Stimulated activated naive CD4-positive, alpha-beta T cell treated with Interleukin-2 at 50 U/mL for 16 hours (primary cell): ENCODE measurements at regions not wholly inside any gene's neighbourhood (a gene's known extent, or its start where the extent isn't known, plus 50 kb on each side); places are given as distances from the start of the nearest gene placed in this dataset.
"Not testable (repeated sequence)": the region's sequence is repeated elsewhere in the genome, so short reads cannot be mapped to it uniquely, and the experiment has no call there.

ENCODE experiments used
- DNase-seq: peaks from one replicate; lab custom pipeline; 2025; lab: John Stamatoyannopoulos, UW

GRCh38 chr12:47488888-47489287 lies 216.9 kb downstream of the RPAP3 start:
- DNase-seq: no peak

- no peak for DNase-seq
Observed at GRCh38 chr12:47481041-47481440, 224.8 kb downstream of the RPAP3 start.

- no peak for DNase-seq
Observed at GRCh38 chr12:47478426-47478825, 227.4 kb downstream of the RPAP3 start.

DNA sequence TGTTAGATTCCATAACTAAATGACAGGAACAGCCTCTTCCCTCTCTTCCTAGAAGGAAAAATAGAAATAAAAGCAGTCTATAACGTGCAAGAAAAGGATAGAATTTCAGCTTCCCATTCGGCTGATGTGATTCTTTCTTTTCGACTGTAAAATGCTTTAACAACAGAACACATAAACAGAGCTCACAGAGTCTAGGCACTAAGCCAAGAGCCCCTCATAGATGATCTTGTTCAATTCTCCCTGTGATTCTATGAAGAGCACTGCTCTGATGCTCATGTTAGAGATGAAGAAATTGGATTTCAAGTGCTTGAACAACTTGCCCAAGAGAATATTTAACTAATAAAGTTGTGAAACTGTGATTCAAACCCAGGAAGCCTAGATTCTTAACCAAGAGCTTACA lies 232.7 kb downstream of the RPAP3 start:
- no peak for DNase-seq

DNA sequence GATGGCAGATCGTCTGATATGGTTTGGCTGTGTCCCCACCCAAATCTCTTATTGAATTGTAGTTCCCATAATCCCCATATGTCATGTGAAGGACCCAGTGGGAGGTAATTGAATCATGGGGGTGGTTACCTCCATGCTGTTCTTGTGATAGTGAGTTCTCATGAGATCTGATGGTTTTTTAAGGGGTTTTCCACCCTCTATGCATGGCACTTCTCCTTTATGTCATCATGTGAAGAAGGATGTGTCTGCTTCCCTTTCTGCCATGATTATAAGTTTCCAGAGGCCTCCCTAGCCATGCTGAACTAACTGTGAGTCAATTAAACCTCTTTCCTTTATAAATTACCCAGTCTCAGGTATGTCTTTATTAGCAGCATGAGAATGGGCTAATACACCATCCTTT lies 235.5 kb downstream of the RPAP3 start:
- DNase-seq: not testable (repeated sequence)

GRCh38 chr12:47463918-47464317 lies 241.9 kb downstream of the RPAP3 start:
- DNase-seq: not testable (repeated sequence)

GRCh38 chr12:47458279-47458678 lies 247.6 kb downstream of the RPAP3 start:
- no peak for DNase-seq

DNA sequence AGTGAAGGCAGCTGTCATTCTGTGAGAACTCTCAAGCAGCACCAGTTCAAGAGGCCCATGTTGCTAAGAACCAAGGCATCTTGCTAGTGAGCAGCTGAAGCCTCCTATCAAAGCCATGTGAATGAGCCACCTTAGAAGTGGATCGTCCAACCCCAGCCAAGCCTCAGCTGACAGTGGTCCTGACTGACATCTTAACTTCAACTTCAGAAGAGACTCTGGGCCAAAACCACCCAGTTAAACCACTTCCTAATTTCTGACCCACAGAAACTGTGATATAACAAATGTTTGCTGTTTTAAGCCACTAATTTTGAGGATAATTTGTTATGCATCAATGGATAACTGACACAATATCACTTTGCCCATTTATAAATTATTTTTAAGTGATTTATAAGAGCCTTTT lies 256.0 kb downstream of the RPAP3 start:
- no peak for DNase-seq

DNA sequence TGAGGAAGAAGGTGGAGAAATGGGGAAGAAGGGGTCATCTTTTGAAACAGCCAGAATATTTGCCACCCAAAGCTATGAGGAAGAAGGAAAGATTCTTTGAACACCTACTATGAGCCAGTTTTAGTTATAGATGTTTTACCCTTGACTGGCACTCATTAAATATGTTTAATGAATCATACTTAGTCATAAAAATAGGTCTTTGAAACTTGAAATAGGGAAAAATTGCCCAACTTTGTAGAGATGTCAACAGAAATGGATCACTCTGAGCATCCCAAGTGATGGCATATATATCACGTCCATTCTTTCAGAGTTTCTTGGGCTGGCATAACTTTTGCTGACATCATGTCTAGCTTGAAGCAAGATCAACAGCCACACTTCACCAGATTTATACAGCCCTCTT lies 263.5 kb downstream of the RPAP3 start:
- no peak for DNase-seq

GRCh38 chr12:47441490-47441889 lies 264.3 kb downstream of the RPAP3 start:
- DNase-seq: no peak

GRCh38 chr12:47438175-47438574 lies 267.7 kb downstream of the RPAP3 start:
- no peak for DNase-seq

DNA sequence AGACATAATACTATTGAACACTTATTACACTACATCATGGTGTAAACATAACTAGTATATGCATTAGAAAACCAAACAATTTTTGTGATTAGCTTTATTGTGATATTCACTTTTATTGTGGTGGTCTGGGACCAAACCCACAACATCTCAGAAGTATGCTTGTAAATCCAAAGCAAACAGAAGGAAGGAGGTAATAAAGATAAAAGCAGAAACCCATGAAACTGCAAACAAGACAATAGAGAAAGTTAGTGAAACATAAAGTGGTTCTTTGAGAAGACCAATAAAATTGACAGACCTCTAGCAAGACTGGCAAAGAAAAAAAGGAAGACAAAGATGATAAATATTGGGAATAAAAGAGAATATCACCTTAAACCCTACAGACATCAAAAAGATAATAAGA lies 268.3 kb downstream of the RPAP3 start:
- DNase-seq: no peak

GRCh38 chr12:47433876-47434275 lies 272.0 kb downstream of the RPAP3 start:
- DNase-seq: no peak

DNA sequence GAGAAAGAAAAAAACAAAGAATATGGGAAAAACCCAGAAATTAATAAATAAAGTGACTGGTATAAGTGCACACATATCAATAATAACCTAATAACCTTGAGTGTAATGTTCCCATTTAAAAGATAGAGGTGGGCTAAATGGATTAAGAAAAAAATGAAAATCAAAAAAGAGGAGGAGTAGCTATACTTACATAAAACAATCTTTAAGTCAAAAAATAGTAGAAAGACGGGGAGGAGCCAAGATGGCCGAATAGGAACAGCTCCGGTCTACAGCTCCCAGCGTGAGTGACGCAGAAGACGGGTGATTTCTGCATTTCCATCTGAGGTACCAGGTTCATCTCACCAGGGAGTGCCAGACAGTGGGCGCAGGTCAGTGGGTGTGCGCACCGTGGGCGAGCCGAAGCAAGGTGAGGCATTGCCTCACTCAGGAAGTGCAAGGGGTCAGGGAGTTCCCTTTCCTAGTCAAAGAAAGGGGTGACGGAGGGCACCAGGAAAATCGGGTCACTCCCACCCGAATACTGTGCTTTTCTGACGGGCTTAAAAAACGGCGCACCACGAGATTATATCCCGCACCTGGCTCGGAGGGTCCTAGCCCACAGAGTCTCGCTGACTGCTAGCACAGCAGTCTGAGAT lies 279.0 kb downstream of the RPAP3 start:
- peak; percentile 48 for DNase-seq

GRCh38 chr12:47422611-47423010 lies 283.2 kb downstream of the RPAP3 start:
- no peak for DNase-seq

DNA sequence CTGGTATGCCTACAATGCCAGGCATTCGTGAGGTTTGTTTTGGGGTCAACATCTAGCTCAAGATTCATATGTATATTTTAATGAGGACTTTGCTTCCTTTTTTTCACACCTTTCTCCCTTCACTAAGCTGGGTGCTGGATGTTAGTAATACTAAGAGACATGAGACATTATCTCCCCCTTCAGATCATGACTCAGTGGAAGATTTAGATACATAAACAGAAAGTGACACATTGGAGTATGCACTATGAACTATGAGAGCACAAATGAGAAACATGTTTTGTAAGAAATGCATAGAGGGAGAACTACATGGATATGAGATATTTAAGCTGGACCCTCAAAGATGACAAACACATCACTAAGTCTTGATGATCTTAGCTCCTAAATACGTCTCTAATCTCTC lies 286.3 kb downstream of the RPAP3 start:
- no peak for DNase-seq

GRCh38 chr12:47417955-47418354 lies 287.9 kb downstream of the RPAP3 start:
- no peak for DNase-seq

- DNase-seq: no peak
Observed at GRCh38 chr12:47417121-47417520, 288.7 kb downstream of the RPAP3 start.

DNA sequence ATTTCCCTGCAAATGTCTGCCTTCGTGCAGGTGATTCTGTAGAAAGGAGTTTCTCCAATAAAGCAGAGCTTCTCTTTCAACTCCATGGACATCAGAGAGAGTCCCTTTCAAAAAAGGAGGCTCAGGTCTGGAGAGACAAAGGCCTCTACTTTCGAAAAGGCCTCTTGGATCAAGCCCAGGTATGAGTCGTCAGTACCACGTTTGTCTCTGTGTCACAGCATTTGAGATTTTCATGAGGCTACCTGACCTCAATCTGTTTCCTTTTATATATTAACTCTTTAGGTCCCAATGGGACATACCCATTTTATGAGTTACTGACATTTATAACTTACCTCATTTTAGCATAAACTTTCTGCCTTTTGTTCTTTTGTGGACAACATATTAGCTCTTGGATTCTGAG lies 290.8 kb downstream of the RPAP3 start:
- no peak for DNase-seq

- peak; percentile 8 for DNase-seq
Observed at GRCh38 chr12:47414511-47414910, 291.3 kb downstream of the RPAP3 start.

- no peak for DNase-seq
Observed at GRCh38 chr12:47413806-47414205, 292.0 kb downstream of the RPAP3 start.

GRCh38 chr12:47412601-47413236 lies 293.1 kb downstream of the RPAP3 start:
- no peak for DNase-seq

- no peak for DNase-seq
Observed at GRCh38 chr12:47411966-47412365, 293.9 kb downstream of the RPAP3 start.

DNA sequence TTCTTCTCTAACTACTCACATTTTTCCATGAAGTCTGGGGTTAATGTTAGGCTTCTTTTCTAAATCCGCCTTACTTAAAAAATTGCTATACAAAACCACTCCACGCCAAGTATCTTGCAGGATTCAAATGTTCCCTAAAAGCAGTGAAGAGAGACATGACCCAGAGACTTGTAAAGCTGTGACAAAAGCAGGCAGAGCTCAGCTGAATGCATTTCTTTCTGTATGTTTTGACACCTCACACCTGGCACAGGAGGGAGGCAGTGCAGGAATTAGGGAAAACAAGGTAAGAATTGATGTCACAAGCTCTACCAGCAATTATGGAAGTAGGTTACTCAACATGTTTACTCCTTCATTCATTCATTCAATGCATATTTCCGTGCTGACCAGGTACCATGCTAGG lies 295.0 kb downstream of the RPAP3 start:
- no peak for DNase-seq
